ENCODE measurements at regions not wholly inside any gene's neighbourhood (a gene's known extent, or its start where the extent isn't known, plus 50 kb on each side); places are given as distances from the start of the nearest gene placed in this dataset.

DNA sequence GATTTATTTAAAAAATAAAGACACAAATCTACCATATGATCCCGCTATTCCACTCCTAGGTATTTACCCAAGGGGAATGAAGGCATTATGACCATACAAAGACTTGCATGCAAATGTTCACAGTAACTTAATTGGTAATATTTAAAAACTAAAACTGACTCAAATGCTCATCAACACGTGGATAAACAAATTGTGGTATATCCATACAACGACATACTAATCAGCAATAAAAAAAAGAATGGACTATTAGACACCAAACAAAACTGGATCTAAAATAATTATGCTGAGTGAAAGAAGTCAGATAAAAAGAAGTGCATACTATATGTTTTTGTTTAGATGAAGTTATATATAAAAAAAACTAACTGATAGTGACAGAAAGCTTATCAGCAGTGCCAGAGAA, 428.3 kb downstream of the ZEB2 start:
- TF ChIP-seq, protein P1, sequence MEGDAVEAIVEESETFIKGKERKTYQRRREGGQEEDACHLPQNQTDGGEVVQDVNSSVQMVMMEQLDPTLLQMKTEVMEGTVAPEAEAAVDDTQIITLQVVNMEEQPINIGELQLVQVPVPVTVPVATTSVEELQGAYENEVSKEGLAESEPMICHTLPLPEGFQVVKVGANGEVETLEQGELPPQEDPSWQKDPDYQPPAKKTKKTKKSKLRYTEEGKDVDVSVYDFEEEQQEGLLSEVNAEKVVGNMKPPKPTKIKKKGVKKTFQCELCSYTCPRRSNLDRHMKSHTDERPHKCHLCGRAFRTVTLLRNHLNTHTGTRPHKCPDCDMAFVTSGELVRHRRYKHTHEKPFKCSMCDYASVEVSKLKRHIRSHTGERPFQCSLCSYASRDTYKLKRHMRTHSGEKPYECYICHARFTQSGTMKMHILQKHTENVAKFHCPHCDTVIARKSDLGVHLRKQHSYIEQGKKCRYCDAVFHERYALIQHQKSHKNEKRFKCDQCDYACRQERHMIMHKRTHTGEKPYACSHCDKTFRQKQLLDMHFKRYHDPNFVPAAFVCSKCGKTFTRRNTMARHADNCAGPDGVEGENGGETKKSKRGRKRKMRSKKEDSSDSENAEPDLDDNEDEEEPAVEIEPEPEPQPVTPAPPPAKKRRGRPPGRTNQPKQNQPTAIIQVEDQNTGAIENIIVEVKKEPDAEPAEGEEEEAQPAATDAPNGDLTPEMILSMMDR (IDR thresholded peaks at IDR 0.05; ENCODE audit: insufficient read depth, low read length, missing control alignments), result no peak
- DNase-seq (ENCODE audit: low read depth, low spot score), result no peak
- CTCF ChIA-PET, result no interaction called here
- H3K4me3 ChIP-seq (ENCODE audit: low read depth, low read length), result no peak overlapping the region
- POLR2A ChIA-PET, result no interaction called here

DNA sequence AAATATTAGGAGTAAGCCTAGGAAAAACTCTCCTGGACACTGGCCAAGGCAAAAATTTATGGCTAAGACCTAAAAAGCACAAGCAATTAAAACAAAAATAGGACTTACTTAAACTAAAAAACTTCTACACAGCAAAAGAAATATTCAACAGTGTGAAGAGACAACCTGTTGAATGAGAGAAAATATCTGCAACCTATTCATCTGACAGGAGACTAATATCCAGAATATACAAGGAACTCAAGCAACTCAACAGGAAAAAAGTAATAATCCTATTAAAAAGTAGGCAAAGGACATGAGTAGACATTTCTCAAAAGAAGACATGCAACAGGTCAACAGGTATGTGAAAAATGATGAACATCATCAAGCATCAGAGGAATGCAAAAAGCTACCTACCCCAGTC, 431.1 kb downstream of the ZEB2 start:
- H3K4me3 ChIP-seq (ENCODE audit: low read depth, low read length), result no peak overlapping the region
- CTCF ChIA-PET, result interaction anchor here (1.0 kb wide), 1 partner anchor 9 kb away, joined by 6 read pairs; no protein-coding TSS in a partner anchor
- no peak for DNase-seq (ENCODE audit: low read depth, low spot score)
- TF ChIP-seq, protein P1 (IDR thresholded peaks at IDR 0.05; ENCODE audit: insufficient read depth, low read length, missing control alignments), result no peak
- POLR2A ChIA-PET, result no interaction called here

DNA sequence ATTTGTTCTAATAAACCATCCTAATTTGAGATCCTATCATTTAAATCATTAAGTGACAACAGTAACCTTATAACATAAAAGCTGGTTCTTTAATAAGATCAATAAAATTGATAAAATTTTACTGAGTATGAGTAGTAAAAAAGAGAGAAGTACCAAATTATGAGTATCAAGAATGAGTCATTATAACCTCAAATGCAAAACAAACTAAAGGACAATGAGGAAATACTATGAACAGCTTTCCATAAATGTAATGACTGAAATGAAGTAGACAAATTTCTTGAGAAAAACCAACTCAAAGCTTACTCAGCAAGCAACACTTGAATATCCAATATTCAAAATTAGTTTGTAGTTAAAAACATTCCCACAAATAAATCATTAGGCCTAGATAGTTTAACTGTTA, 433.0 kb downstream of the ZEB2 start:
- DNase-seq (ENCODE audit: low read depth, low spot score), result no peak
- TF ChIP-seq, protein P1 (IDR thresholded peaks at IDR 0.05; ENCODE audit: insufficient read depth, low read length, missing control alignments), result no peak
- CTCF ChIA-PET, result interaction anchor here (1.3 to 1.4 kb wide), 2 partner anchors 11 to 13 kb away, joined by 3 to 5 read pairs; no protein-coding TSS in a partner anchor
- POLR2A ChIA-PET, result no interaction called here
- no peak overlapping the region for H3K4me3 ChIP-seq (ENCODE audit: low read depth, low read length)

DNA sequence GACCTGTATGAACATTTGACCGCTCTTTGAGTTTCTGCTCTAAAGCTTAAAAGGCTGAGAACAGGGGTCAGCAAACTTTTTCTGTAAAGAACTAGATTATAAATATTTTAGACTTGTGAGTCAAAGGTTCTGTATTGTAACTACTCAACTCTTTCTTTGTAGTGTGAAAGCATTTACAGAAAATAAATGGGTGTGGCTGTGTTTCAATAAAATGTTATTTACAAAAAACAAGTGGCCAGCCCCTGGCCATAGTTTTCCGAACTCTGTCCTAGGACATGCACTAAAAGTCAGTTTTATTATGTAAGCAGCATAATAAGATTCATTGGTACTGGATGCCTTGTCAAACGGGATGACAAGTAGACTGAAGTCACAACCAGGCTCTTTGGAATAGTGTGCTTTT, 434.9 kb downstream of the ZEB2 start:
- H3K4me3 ChIP-seq (ENCODE audit: low read depth, low read length), result no peak overlapping the region
- ChIA-PET CTCF (interaction anchor here (1.3 kb wide), 1 partner anchor 15 kb away, joined by 5 read pairs; no protein-coding TSS in a partner anchor), POLR2A (interaction anchor here (0.6 kb wide), 1 partner anchor 752 kb away, joined by 3 read pairs; no protein-coding TSS in a partner anchor)
- TF ChIP-seq, protein P1 (IDR thresholded peaks at IDR 0.05; ENCODE audit: insufficient read depth, low read length, missing control alignments), result no peak
- DNase-seq (ENCODE audit: low read depth, low spot score), result no peak

DNA sequence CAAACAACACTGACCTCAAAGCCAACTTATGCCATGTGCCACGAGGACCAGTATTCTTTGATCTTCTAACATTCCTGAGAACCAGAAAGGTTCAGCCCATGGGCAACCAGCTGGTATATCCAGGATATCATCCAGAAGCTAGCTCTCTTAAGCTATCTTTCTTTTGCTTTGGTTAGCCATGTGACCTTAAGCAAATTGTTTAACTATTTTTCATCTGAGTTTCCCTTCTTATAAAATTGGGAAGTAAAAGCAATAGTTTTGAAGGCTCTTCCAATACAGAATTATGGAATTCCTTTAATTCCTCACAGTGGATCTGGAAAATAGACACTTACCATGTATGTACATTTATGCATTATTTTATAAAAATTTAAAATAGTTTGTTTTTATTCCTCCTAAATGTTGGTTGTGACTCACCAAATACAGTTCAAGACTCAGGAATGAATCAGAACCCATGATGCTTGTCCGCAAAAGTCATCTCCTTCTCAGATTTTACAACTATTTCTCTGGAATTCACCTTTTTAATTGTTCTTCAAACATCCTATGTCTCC, 435.7 kb downstream of the ZEB2 start:
- TF ChIP-seq, protein P1 (IDR thresholded peaks at IDR 0.05; ENCODE audit: insufficient read depth, low read length, missing control alignments), result no peak
- no peak overlapping the region for H3K4me3 ChIP-seq (ENCODE audit: low read depth, low read length)
- ChIA-PET CTCF (interaction anchor here (0.8 kb wide), 1 partner anchor 14 kb away, joined by 3 read pairs; no protein-coding TSS in a partner anchor), POLR2A (interaction anchor here (0.6 kb wide), 1 partner anchor 753 kb away, joined by 3 read pairs; no protein-coding TSS in a partner anchor)
- peak; percentile 73 for DNase-seq (ENCODE audit: low read depth, low spot score)

DNA sequence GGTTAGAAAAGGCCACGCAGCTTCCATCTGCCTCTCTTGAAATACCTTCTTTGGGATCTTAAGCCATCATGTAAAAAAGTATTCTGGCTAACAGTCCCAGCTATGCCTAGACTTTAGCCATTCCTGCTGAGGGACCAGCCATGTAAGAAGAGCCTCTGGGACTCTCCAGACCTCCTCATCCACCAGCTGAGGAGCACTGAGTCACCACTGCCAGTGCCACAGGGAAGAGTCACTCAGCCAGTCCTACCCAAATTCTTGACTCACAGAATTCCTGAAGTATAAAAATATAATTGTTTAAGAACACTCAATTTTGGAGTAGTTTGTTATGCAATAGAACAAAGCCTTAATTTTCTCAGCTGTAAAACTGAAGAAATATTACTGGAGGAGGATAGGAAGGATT, 436.7 kb downstream of the ZEB2 start:
- TF ChIP-seq, protein P1 (IDR thresholded peaks at IDR 0.05; ENCODE audit: insufficient read depth, low read length, missing control alignments), result no peak
- ChIA-PET CTCF (interaction anchor here (0.8 kb wide), 1 partner anchor 15 kb away, joined by 3 read pairs; no protein-coding TSS in a partner anchor), POLR2A (interaction anchor here (1.0 kb wide), 1 partner anchor 249 kb away, joined by 3 read pairs; a partner anchor contains a TSS)
- DNase-seq (ENCODE audit: low read depth, low spot score), result no peak
- no peak overlapping the region for H3K4me3 ChIP-seq (ENCODE audit: low read depth, low read length)

Measured in AG04449 (cell line).